ENCODE measurements at regions not wholly inside any gene's neighbourhood (a gene's known extent, or its start where the extent isn't known, plus 50 kb on each side); places are given as distances from the start of the nearest gene placed in this dataset.
A peak's percentile ranks its signal among the peaks of the same experiment; 100 is the strongest.

DNA sequence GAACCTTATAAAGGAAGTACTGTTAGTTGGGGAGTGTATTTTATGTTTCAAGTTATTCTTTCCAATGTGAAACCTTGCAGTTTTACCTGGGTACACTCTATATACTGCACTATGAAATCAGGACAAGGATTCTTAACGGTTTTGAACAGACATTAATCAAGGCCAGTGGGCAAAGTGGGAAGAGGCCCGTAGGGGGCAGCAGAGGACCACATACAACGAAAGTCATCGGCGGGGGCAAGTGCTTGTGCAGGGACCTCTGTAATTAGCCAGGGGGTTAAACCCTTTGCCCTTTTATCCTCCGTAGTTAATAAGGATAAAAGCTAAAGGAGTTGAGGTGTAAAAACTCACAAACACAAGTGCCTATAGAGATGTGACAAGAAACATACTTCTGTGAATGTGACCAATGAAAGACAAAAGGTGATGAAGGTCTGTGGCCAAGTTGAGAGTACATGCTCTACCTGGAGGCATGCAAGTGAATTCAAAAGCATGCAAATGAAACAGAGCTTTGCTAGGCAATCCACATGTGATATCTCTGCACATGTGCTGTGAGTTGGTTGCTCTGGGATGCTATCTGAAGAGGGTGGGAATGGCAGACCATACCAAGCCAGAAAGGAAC is 392.7 kb upstream of the MAN1A1 start (continued):
- TF ChIP-seq, protein P1, sequence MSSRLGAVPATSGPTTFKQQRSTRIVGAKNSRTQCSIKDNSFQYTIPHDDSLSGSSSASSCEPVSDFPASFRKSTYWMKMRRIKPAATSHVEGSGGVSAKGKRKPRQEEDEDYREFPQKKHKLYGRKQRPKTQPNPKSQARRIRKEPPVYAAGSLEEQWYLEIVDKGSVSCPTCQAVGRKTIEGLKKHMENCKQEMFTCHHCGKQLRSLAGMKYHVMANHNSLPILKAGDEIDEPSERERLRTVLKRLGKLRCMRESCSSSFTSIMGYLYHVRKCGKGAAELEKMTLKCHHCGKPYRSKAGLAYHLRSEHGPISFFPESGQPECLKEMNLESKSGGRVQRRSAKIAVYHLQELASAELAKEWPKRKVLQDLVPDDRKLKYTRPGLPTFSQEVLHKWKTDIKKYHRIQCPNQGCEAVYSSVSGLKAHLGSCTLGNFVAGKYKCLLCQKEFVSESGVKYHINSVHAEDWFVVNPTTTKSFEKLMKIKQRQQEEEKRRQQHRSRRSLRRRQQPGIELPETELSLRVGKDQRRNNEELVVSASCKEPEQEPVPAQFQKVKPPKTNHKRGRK (CRISPR knock-in tag; IDR thresholded peaks at IDR 0.05), result no peak
- no peak for TF ChIP-seq ZNF891 (CRISPR knock-in tag; IDR thresholded peaks at IDR 0.05)
- no peak for TF ChIP-seq ZNF484 (CRISPR knock-in tag; IDR thresholded peaks at IDR 0.05; ENCODE audit: borderline replicate concordance, low read depth)
- no peak for TF ChIP-seq SIX1 (CRISPR knock-in tag; IDR thresholded peaks at IDR 0.05; ENCODE audit: borderline replicate concordance)
- TF ChIP-seq ATM (IDR thresholded peaks at IDR 0.05; ENCODE audit: borderline replicate concordance), result no peak
- TF ChIP-seq ZNF614 (CRISPR knock-in tag; IDR thresholded peaks at IDR 0.05; ENCODE audit: borderline replicate concordance), result 0 out of 2 replicates have a peak, but pooled peaks have one; percentile 39
- TF ChIP-seq GRHL1 (CRISPR knock-in tag; conservative IDR thresholded peaks at IDR 0.05), result no peak
- TF ChIP-seq ZNF766 (CRISPR knock-in tag; IDR thresholded peaks at IDR 0.05; ENCODE audit: borderline replicate concordance), result 0 out of 2 replicates have a peak, but pooled peaks have one; percentile 40
- TF ChIP-seq, protein P2, sequence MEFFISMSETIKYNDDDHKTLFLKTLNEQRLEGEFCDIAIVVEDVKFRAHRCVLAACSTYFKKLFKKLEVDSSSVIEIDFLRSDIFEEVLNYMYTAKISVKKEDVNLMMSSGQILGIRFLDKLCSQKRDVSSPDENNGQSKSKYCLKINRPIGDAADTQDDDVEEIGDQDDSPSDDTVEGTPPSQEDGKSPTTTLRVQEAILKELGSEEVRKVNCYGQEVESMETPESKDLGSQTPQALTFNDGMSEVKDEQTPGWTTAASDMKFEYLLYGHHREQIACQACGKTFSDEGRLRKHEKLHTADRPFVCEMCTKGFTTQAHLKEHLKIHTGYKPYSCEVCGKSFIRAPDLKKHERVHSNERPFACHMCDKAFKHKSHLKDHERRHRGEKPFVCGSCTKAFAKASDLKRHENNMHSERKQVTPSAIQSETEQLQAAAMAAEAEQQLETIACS (CRISPR knock-in tag; IDR thresholded peaks at IDR 0.05), result no peak
- TF ChIP-seq PHB2 (IDR thresholded peaks at IDR 0.05; ENCODE audit: partially characterized antibody), result no peak
- no peak for TF ChIP-seq SOX5 (CRISPR knock-in tag; IDR thresholded peaks at IDR 0.05; ENCODE audit: borderline replicate concordance)
- TF ChIP-seq ZNF446 (CRISPR knock-in tag; IDR thresholded peaks at IDR 0.05), result no peak
- no peak for TF ChIP-seq POLR2AphosphoS2 (IDR thresholded peaks at IDR 0.05; ENCODE audit: low read depth, low read length)
- no peak for TF ChIP-seq NR0B2 (CRISPR knock-in tag; IDR thresholded peaks at IDR 0.05)
- TF ChIP-seq, protein P3, sequence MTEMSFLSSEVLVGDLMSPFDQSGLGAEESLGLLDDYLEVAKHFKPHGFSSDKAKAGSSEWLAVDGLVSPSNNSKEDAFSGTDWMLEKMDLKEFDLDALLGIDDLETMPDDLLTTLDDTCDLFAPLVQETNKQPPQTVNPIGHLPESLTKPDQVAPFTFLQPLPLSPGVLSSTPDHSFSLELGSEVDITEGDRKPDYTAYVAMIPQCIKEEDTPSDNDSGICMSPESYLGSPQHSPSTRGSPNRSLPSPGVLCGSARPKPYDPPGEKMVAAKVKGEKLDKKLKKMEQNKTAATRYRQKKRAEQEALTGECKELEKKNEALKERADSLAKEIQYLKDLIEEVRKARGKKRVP (CRISPR knock-in tag; IDR thresholded peaks at IDR 0.05), result no peak
- TF ChIP-seq GPN1 (CRISPR knock-in tag; IDR thresholded peaks at IDR 0.05; ENCODE audit: borderline replicate concordance), result no peak
- TF ChIP-seq PCBP1 (IDR thresholded peaks at IDR 0.05; ENCODE audit: borderline replicate concordance, low read depth, low read length), result no peak
- no peak for TF ChIP-seq GATAD1 (CRISPR knock-in tag; IDR thresholded peaks at IDR 0.05)
- TF ChIP-seq, protein P4, sequence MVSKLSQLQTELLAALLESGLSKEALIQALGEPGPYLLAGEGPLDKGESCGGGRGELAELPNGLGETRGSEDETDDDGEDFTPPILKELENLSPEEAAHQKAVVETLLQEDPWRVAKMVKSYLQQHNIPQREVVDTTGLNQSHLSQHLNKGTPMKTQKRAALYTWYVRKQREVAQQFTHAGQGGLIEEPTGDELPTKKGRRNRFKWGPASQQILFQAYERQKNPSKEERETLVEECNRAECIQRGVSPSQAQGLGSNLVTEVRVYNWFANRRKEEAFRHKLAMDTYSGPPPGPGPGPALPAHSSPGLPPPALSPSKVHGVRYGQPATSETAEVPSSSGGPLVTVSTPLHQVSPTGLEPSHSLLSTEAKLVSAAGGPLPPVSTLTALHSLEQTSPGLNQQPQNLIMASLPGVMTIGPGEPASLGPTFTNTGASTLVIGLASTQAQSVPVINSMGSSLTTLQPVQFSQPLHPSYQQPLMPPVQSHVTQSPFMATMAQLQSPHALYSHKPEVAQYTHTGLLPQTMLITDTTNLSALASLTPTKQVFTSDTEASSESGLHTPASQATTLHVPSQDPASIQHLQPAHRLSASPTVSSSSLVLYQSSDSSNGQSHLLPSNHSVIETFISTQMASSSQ (IDR thresholded peaks at IDR 0.05; ENCODE audit: low read depth), result no peak
- TF ChIP-seq, protein P4 (CRISPR knock-in tag; IDR thresholded peaks at IDR 0.05; ENCODE audit: borderline replicate concordance), result no peak
